ENCODE measurements at regions not wholly inside any gene's neighbourhood (a gene's known extent, or its start where the extent isn't known, plus 50 kb on each side); places are given as distances from the start of the nearest gene placed in this dataset.

DNA sequence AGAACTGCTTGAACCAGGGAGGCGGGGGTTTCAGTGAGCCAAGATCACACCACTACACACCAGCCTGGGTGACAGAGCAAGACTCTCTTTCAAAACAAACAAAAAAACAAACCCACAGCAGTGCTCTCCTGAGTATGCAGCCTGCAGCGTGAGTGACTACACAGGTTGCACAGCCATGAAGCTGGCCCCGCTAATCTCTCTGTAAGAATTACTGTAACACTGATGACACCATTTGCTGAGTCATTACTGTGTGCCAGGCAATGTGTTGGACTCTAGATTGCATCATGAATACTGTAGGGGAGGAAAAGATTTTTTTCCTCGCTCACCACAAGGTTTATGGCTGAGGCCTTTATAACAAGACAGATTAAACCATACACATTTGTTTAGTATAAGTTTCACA is 118.6 kb upstream of the ATP8B1 start:
- TF ChIP-seq CTCF (IDR thresholded peaks at IDR 0.05) (no peak), POLR2A (IDR thresholded peaks at IDR 0.05) (no peak), EP300 (IDR thresholded peaks at IDR 0.05) (no peak)
